GM23248 (cell line): ENCODE measurements at regions not wholly inside any gene's neighbourhood (a gene's known extent, or its start where the extent isn't known, plus 50 kb on each side); places are given as distances from the start of the nearest gene placed in this dataset.
"Not testable (repeated sequence)": the region's sequence is repeated elsewhere in the genome, so short reads cannot be mapped to it uniquely, and the experiment has no call there.

Experiments
- EZH2 ChIP-seq: fragments of 200-600 bp; sonication (generic); IDR thresholded peaks from 2 replicates; pipeline ENCODE4 v1.6.1; 2018; ENCODE audit warnings: antibody characterized with exemption, mild to moderate bottlenecking; ENCODE audit not compliant: insufficient read depth, poor library complexity, severe bottlenecking
- EZH2phosphoT487 ChIP-seq: fragments of 200-600 bp; sonication (generic); IDR thresholded peaks from 2 replicates; pipeline ENCODE4 v1.6.1; 2018; ENCODE audit warnings: antibody characterized with exemption, moderate library complexity, mild to moderate bottlenecking, low read depth; ENCODE audit not compliant: insufficient read depth

- TF ChIP-seq EZH2phosphoT487, EZH2: not testable (repeated sequence)
Measured at GRCh38 chr10:47705698-47706414, 57.5 kb downstream of the SYT15B start.
